Fibroblast of skin of left quadriceps (primary cell): ENCODE measurements at regions not wholly inside any gene's neighbourhood (a gene's known extent, or its start where the extent isn't known, plus 50 kb on each side); places are given as distances from the start of the nearest gene placed in this dataset.

Experiments used
- DNase-seq, 2 experiments: peaks; one replicate each; pipeline ENCODE4 v3.0.0-alpha.2; 2013; ENCODE audit warnings: low read depth in 2 of 2

- DNase-seq = no peak
Observed at GRCh38 chr16:52650789-52651188, 103.8 kb upstream of the TOX3 start.

GRCh38 chr16:52650318-52650717 lies 103.4 kb upstream of the TOX3 start:
- DNase-seq = no peak

GRCh38 chr16:52649870-52650269 lies 102.9 kb upstream of the TOX3 start:
- DNase-seq = no peak

GRCh38 chr16:52647588-52647987 lies 100.6 kb upstream of the TOX3 start:
- no peak for DNase-seq

- DNase-seq = no peak
Observed at GRCh38 chr16:52643006-52643405, 96.1 kb upstream of the TOX3 start.

- no peak for DNase-seq
Observed at GRCh38 chr16:52634528-52634927, 87.6 kb upstream of the TOX3 start.

- DNase-seq = no peak
Observed at GRCh38 chr16:52634104-52634503, 87.2 kb upstream of the TOX3 start.

GRCh38 chr16:52633230-52633629 lies 86.3 kb upstream of the TOX3 start:
- no peak for DNase-seq

- DNase-seq = no peak
Observed at GRCh38 chr16:52631711-52632110, 84.8 kb upstream of the TOX3 start.

- DNase-seq = no peak
Observed at GRCh38 chr16:52630711-52631110, 83.8 kb upstream of the TOX3 start.

GRCh38 chr16:52629296-52629695 lies 82.4 kb upstream of the TOX3 start:
- no peak for DNase-seq

- no peak for DNase-seq
Observed at GRCh38 chr16:52624891-52625290, 77.9 kb upstream of the TOX3 start.

- no peak for DNase-seq
Observed at GRCh38 chr16:52621651-52622050, 74.7 kb upstream of the TOX3 start.

- no peak for DNase-seq
Observed at GRCh38 chr16:52618753-52619497, 72.0 kb upstream of the TOX3 start.

- no peak for DNase-seq
Observed at GRCh38 chr16:52617591-52617990, 70.6 kb upstream of the TOX3 start.

- DNase-seq = no peak
Observed at GRCh38 chr16:52613508-52613907, 66.6 kb upstream of the TOX3 start.

- DNase-seq = no peak
Observed at GRCh38 chr16:52611817-52612673, 65.1 kb upstream of the TOX3 start.

GRCh38 chr16:52603015-52603414 lies 56.1 kb upstream of the TOX3 start:
- no peak for DNase-seq

GRCh38 chr16:52597772-52598483 lies 51.0 kb upstream of the TOX3 start:
- DNase-seq = no peak

- DNase-seq = no peak
Observed at GRCh38 chr16:52597073-52597771, 50.3 kb upstream of the TOX3 start.
